ENCODE measurements at regions not wholly inside any gene's neighbourhood (a gene's known extent, or its start where the extent isn't known, plus 50 kb on each side); places are given as distances from the start of the nearest gene placed in this dataset.

- TF ChIP-seq CTCF (IDR thresholded peaks at IDR 0.05 in 2 of 3, conservative IDR thresholded peaks at IDR 0.05 in 1 of 3; ENCODE audit: control insufficient read depth in 2 of 3, extremely low read depth in 1 of 3, insufficient read depth in 1 of 3, low read depth in 3 of 3, low read length in 3 of 3) (no peak), BCL3 (IDR thresholded peaks at IDR 0.05; ENCODE audit: borderline replicate concordance, insufficient read depth, low read depth, low read length, poor library complexity, severe bottlenecking) (no peak), YY1 (IDR thresholded peaks at IDR 0.05; ENCODE audit: low read depth, low read length) (no peak), ATF2 (IDR thresholded peaks at IDR 0.05; ENCODE audit: low read length) (no peak), CEBPB (IDR thresholded peaks at IDR 0.05; ENCODE audit: borderline replicate concordance in 1 of 2, low read depth in 2 of 2, low read length in 2 of 2) (no peak), EZH2 (IDR thresholded peaks at IDR 0.05; ENCODE audit: borderline replicate concordance, control insufficient read depth, low read depth, low read length) (no peak), RAD51 (IDR thresholded peaks at IDR 0.05) (no peak), MYB (IDR thresholded peaks at IDR 0.05; ENCODE audit: borderline replicate concordance, low read depth, low read length) (no peak), CBX3 (IDR thresholded peaks at IDR 0.05; ENCODE audit: borderline replicate concordance, low read depth) (no peak), PBX3 (IDR thresholded peaks at IDR 0.05; ENCODE audit: insufficient replicate concordance, low read depth, low read length) (no peak)
Measured at GRCh38 chr3:102255736-102256135, 179.1 kb upstream of the ZPLD1 start.
